Sigmoid colon (tissue), 4 donors: ENCODE measurements at regions not wholly inside any gene's neighbourhood (a gene's known extent, or its start where the extent isn't known, plus 50 kb on each side); places are given as distances from the start of the nearest gene placed in this dataset.

Experiments used
- EP300 ChIP-seq, 4 donors: sonication (generic); formaldehyde crosslinking; IDR thresholded peaks; one replicate each; pipeline ENCODE4 v1.6.1; 2017; ENCODE audit warnings: antibody characterized with exemption in 4 of 4
- POLR2A ChIP-seq, 2 donors: fragments of 450-650 bp; IDR thresholded peaks; one replicate each; pipeline ENCODE4 v1.6.1; 2016; ENCODE audit warnings: antibody characterized with exemption in 2 of 2, mild to moderate bottlenecking in 2 of 2, moderate library complexity in 2 of 2
- POLR2AphosphoS5 ChIP-seq, 4 donors: sonication (generic); formaldehyde crosslinking; IDR thresholded peaks; one replicate each; pipeline ENCODE4 v1.6.1; 2017; ENCODE audit warnings: antibody characterized with exemption in 4 of 4
- TF ChIP-seq, protein P1 (sequence below), 4 experiments: fragments of 450-650 bp in 3 of 4; fragments of 200-600 bp in 1 of 4; IDR thresholded peaks; one replicate each; pipeline ENCODE4 v1.5.1; 2016 to 2019; ENCODE audit warnings: antibody characterized with exemption in 4 of 4, mild to moderate bottlenecking in 3 of 4, moderate library complexity in 2 of 4

DNA sequence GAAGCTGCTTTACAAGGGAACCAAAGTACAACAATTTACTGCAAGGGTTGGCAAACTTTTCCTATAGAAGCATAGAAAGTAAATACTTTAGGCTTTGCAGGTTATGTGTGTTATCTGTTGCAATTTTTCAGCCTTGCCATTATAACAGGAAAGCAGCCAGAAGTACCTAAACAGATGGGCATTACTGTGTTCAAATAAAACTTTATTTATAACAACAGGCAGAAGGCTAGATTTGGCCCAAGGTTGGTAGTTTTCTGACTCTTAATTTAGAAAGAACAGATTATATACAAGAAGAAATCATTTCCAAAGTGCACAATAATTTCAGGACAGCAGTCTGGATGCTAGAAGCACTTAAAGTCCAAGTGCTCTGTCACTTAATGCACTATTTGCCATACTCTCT lies 307.1 kb downstream of the ANKRD7 start:
- TF ChIP-seq, protein P1, sequence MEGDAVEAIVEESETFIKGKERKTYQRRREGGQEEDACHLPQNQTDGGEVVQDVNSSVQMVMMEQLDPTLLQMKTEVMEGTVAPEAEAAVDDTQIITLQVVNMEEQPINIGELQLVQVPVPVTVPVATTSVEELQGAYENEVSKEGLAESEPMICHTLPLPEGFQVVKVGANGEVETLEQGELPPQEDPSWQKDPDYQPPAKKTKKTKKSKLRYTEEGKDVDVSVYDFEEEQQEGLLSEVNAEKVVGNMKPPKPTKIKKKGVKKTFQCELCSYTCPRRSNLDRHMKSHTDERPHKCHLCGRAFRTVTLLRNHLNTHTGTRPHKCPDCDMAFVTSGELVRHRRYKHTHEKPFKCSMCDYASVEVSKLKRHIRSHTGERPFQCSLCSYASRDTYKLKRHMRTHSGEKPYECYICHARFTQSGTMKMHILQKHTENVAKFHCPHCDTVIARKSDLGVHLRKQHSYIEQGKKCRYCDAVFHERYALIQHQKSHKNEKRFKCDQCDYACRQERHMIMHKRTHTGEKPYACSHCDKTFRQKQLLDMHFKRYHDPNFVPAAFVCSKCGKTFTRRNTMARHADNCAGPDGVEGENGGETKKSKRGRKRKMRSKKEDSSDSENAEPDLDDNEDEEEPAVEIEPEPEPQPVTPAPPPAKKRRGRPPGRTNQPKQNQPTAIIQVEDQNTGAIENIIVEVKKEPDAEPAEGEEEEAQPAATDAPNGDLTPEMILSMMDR (IDR thresholded peaks at IDR 0.05): no peak
- no peak for TF ChIP-seq EP300 (IDR thresholded peaks at IDR 0.05)
- TF ChIP-seq POLR2AphosphoS5 (IDR thresholded peaks at IDR 0.05): no peak
- TF ChIP-seq POLR2A (IDR thresholded peaks at IDR 0.05): no peak
